NCI-H774 (cell line): ENCODE measurements at regions not wholly inside any gene's neighbourhood (a gene's known extent, or its start where the extent isn't known, plus 50 kb on each side); places are given as distances from the start of the nearest gene placed in this dataset.

ENCODE experiments used
- DNase-seq: peaks from one replicate; lab custom pipeline; 2025; lab: John Stamatoyannopoulos, UW

- DNase-seq, result no peak
Measured at GRCh38 chr2:59012971-59013370, 771.8 kb upstream of the FANCL start.

GRCh38 chr2:59012234-59012633, 771.1 kb upstream of the FANCL start:
- no peak for DNase-seq

- DNase-seq, result no peak
Measured at GRCh38 chr2:59008950-59009349, 767.8 kb upstream of the FANCL start.

- no peak for DNase-seq
Measured at GRCh38 chr2:59005836-59006615, 764.9 kb upstream of the FANCL start.

- no peak for DNase-seq
Measured at GRCh38 chr2:59004621-59005020, 763.5 kb upstream of the FANCL start.

- DNase-seq, result no peak
Measured at GRCh38 chr2:59000796-59001195, 759.7 kb upstream of the FANCL start.

- DNase-seq, result no peak
Measured at GRCh38 chr2:58992062-58992706, 751.1 kb upstream of the FANCL start.

- no peak for DNase-seq
Measured at GRCh38 chr2:58991357-58991756, 750.2 kb upstream of the FANCL start.

- DNase-seq, result no peak
Measured at GRCh38 chr2:58985541-58985940, 744.4 kb upstream of the FANCL start.

GRCh38 chr2:58984731-58985130, 743.6 kb upstream of the FANCL start:
- DNase-seq, result no peak

GRCh38 chr2:58983111-58983510, 742.0 kb upstream of the FANCL start:
- DNase-seq, result no peak

- no peak for DNase-seq
Measured at GRCh38 chr2:58981237-58981636, 740.1 kb upstream of the FANCL start.

GRCh38 chr2:58976375-58977071, 735.4 kb upstream of the FANCL start:
- DNase-seq, result no peak

GRCh38 chr2:58974881-58975280, 733.8 kb upstream of the FANCL start:
- no peak for DNase-seq

GRCh38 chr2:58974426-58974825, 733.3 kb upstream of the FANCL start:
- DNase-seq, result no peak

- no peak for DNase-seq
Measured at GRCh38 chr2:58973811-58974281, 732.7 kb upstream of the FANCL start.

- no peak for DNase-seq
Measured at GRCh38 chr2:58972737-58973136, 731.6 kb upstream of the FANCL start.

GRCh38 chr2:58971511-58972360, 730.6 kb upstream of the FANCL start:
- no peak for DNase-seq

GRCh38 chr2:58970365-58970764, 729.2 kb upstream of the FANCL start:
- DNase-seq, result no peak

GRCh38 chr2:58968885-58969284, 727.8 kb upstream of the FANCL start:
- DNase-seq, result no peak

- DNase-seq, result no peak
Measured at GRCh38 chr2:58967736-58968135, 726.6 kb upstream of the FANCL start.

- no peak for DNase-seq
Measured at GRCh38 chr2:58965602-58966001, 724.5 kb upstream of the FANCL start.
